GM03348 (cell line): ENCODE measurements at regions not wholly inside any gene's neighbourhood (a gene's known extent, or its start where the extent isn't known, plus 50 kb on each side); places are given as distances from the start of the nearest gene placed in this dataset.

ENCODE experiments used
- DNase-seq: peaks from one replicate; pipeline ENCODE4 v3.0.0; 2012; ENCODE audit warnings: low spot score

DNA sequence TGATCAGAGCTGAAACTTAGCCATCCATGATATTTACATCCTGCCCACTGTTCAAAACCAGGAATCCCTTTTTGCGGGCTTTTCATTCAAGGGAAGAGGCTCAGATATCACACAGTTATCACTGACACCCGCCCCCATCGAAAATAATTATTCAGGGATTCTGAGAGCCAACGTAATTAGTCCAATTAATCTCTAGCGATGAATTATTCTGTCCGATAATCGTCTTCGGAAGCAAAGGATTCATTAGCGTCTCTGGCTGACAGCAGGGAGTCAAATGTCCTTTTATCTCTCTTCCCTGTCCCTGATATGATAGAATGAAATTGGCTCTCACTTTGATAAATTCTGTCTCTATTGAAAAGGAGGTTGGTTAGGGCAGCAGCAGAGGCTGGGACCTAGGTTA lies 140.4 kb upstream of the IPO9 start:
- DNase-seq: no peak

DNA sequence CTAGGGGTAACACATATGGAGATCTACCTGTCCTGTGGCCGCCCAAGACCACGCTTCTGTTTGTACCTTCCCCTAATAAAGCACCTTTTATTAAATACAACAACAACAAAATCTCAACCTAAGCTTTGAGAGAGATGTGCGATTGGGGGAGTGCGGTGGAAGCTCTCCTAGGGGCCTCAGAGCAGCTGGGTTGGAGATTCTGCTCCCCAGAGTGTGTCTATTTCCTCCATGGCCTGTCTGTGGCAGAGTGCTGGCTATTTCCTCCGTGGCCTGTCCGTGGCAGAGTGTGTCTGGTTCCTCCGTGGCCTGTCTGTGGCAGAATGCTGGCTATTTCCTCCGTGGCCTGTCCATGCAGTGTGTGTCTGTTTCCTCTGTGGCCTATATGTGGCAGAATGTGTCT lies 139.3 kb upstream of the IPO9 start:
- DNase-seq: no peak

- no peak for DNase-seq
Observed at GRCh38 chr1:201690528-201690927, 138.4 kb upstream of the IPO9 start.

DNA sequence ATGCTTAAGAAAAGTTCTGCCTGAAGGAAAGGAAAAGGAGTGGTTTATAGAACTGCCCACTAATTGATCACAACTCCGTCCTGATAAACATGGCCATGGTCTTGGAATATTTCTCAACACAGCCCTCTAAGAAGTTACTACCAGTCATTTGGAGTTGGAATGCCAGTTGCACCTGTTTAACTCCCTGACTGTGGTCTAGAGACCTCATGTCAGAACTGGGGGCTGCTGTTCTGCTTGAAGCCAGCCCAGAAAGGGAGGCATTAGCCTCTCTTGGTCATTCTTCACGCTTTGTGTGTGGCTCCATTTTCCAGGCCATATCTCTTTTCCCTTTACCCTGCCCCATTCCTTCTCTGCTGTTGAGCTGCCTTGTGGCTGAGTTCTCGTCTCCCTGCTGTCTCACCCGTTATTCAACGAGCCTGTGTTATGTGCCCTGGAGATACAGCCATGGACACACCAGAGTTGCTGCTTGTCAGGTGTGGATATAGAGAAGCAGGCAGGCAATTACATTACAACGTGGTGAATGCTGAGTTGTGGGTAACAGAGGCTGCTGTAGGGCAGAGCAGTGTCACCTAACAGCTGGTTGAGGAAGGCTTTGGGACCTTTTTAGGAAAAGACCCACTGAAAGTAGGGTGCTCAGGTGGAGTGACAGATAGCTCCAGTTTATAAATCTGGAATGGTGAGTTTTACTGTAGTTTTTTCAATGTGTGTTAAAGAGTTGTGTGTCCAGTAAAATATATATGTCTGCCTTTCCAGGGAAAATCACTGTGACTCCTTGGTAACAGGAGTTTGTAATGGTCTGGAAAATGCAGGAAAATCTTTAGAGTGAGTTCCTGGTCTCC lies 137.0 kb upstream of the IPO9 start:
- DNase-seq: no peak

- DNase-seq: no peak
Observed at GRCh38 chr1:201692555-201693394, 136.2 kb upstream of the IPO9 start.

GRCh38 chr1:201693890-201694607 lies 134.9 kb upstream of the IPO9 start:
- DNase-seq: no peak

GRCh38 chr1:201694608-201695335 lies 134.2 kb upstream of the IPO9 start:
- no peak for DNase-seq

GRCh38 chr1:201695607-201696006 lies 133.3 kb upstream of the IPO9 start:
- no peak for DNase-seq

- peak; percentile 93 for DNase-seq
Observed at GRCh38 chr1:201696217-201696761, 132.7 kb upstream of the IPO9 start.

- DNase-seq: no peak
Observed at GRCh38 chr1:201697174-201697573, 131.8 kb upstream of the IPO9 start.

- DNase-seq: no peak
Observed at GRCh38 chr1:201701831-201702230, 127.1 kb upstream of the IPO9 start.

DNA sequence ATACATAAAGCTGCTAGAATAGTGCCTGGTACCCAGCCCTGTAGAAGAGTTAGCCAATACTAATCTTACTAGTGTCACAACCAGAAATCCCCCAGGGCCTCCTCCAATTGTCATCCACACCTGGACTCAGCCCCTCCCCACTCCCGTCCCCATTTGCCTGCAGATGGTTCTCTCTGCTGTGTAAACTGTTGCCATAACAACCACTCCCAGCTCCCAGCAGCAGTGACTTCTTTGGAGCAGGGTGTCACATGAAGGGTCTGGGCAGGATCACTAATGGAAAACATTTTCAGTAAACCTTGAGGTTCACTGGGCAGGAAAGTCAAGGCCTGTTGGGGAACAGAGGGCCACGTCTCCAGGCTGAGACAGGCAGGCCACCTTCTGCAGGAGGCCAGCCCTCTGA lies 126.0 kb upstream of the IPO9 start:
- no peak for DNase-seq

DNA sequence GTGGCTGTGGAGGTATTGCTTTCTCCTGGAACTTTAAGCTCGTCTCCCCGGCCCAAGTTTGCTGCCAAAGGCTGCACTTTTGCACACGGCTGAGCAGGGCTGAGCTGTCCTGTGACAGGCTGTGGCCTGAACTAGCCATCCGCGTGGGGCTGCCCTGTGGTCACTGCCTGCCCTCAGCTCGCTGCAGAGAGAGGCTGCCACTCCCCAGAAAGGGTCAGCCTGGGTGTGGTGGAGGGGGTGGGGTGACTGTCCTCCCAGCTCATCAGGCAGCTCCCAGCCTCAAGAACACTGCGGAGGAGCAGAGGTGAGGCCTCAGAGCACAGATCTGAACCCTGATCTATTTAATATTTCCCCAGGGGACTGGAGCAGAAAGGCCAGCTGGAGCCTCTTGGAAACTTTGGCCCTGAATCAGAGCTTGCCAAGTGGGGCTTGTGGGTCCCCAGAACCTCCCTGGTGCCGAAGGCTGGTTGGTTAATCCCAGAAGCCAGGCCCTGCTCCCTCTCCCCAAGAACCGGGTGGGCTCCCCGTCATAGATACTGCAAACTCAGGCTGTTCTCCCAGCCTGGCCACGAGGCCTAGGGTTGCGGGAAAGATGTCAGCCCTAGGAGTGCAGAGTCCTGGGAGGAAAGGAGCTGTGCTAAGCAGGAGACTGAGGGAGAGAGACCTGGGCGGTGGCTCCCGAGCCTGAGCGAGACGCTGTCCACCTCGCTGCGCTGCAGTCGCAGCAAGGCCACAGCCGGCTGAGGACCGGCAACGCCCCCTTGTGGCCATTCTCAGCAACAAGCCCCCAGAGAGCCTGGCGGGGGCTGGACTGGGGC lies 125.1 kb upstream of the IPO9 start:
- peak; percentile 87 for DNase-seq

- no peak for DNase-seq
Observed at GRCh38 chr1:201704439-201704792, 124.5 kb upstream of the IPO9 start.

- no peak for DNase-seq
Observed at GRCh38 chr1:201705389-201705788, 123.6 kb upstream of the IPO9 start.

GRCh38 chr1:201706109-201706508 lies 122.8 kb upstream of the IPO9 start:
- DNase-seq: no peak

- DNase-seq: no peak
Observed at GRCh38 chr1:201707027-201707426, 121.9 kb upstream of the IPO9 start.

DNA sequence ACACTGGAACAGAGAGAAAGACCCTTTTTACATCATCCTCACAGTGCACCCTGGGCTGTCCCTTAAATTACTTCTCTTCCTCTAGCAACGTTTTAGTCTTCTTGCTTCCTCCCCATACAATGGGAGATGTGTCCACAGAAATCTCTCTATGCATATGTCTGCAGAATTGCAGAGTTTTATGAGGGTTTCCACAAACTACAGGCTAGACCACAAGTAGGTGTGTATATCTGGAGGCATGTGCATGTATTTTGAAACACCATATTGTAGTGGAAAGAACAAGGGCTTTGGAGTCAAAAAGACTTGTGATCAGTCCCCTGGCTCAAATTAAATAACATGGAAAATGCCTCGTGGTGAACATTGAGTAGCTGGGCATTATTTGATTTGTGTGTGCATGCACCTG lies 121.3 kb upstream of the IPO9 start:
- DNase-seq: no peak

DNA sequence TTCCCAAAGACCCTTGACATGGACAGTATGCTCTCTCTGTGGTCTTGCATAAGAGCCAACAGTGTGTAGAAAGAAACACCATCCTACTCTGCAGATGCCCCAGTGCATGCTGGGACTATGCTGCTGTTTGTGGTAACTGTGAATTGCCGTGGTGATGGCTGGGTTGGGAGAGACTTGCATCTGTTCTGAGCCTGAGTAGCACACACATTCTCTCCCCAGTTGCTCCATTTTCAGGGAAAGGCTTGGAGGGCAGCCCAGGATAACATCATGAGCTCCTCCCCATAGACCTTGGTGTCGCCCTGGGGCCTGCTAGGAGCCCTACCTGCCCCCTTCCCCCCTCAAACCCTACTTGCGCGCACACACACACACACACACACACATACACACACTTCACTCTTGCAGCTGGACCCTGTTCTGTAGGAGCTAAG lies 120.9 kb upstream of the IPO9 start:
- DNase-seq: peak; percentile 63

- DNase-seq: no peak
Observed at GRCh38 chr1:201708691-201709090, 120.3 kb upstream of the IPO9 start.
